ENCODE measurements at regions not wholly inside any gene's neighbourhood (a gene's known extent, or its start where the extent isn't known, plus 50 kb on each side); places are given as distances from the start of the nearest gene placed in this dataset.

- no peak for TF ChIP-seq ZNF138 (CRISPR knock-in tag; conservative IDR thresholded peaks at IDR 0.05)
- TF ChIP-seq, protein P1, sequence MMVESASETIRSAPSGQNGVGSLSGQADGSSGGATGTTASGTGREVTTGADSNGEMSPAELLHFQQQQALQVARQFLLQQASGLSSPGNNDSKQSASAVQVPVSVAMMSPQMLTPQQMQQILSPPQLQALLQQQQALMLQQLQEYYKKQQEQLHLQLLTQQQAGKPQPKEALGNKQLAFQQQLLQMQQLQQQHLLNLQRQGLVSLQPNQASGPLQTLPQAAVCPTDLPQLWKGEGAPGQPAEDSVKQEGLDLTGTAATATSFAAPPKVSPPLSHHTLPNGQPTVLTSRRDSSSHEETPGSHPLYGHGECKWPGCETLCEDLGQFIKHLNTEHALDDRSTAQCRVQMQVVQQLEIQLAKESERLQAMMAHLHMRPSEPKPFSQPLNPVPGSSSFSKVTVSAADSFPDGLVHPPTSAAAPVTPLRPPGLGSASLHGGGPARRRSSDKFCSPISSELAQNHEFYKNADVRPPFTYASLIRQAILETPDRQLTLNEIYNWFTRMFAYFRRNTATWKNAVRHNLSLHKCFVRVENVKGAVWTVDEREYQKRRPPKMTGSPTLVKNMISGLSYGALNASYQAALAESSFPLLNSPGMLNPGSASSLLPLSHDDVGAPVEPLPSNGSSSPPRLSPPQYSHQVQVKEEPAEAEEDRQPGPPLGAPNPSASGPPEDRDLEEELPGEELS (CRISPR knock-in tag; IDR thresholded peaks at IDR 0.05) = no peak
- TF ChIP-seq, protein P2, sequence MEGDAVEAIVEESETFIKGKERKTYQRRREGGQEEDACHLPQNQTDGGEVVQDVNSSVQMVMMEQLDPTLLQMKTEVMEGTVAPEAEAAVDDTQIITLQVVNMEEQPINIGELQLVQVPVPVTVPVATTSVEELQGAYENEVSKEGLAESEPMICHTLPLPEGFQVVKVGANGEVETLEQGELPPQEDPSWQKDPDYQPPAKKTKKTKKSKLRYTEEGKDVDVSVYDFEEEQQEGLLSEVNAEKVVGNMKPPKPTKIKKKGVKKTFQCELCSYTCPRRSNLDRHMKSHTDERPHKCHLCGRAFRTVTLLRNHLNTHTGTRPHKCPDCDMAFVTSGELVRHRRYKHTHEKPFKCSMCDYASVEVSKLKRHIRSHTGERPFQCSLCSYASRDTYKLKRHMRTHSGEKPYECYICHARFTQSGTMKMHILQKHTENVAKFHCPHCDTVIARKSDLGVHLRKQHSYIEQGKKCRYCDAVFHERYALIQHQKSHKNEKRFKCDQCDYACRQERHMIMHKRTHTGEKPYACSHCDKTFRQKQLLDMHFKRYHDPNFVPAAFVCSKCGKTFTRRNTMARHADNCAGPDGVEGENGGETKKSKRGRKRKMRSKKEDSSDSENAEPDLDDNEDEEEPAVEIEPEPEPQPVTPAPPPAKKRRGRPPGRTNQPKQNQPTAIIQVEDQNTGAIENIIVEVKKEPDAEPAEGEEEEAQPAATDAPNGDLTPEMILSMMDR (IDR thresholded peaks at IDR 0.05) = no peak
- no peak for TF ChIP-seq CREM (CRISPR knock-in tag; IDR thresholded peaks at IDR 0.05)
- TF ChIP-seq ZNF317 (CRISPR knock-in tag; IDR thresholded peaks at IDR 0.05; ENCODE audit: borderline replicate concordance, low read depth) = no peak
- TF ChIP-seq, protein P3, sequence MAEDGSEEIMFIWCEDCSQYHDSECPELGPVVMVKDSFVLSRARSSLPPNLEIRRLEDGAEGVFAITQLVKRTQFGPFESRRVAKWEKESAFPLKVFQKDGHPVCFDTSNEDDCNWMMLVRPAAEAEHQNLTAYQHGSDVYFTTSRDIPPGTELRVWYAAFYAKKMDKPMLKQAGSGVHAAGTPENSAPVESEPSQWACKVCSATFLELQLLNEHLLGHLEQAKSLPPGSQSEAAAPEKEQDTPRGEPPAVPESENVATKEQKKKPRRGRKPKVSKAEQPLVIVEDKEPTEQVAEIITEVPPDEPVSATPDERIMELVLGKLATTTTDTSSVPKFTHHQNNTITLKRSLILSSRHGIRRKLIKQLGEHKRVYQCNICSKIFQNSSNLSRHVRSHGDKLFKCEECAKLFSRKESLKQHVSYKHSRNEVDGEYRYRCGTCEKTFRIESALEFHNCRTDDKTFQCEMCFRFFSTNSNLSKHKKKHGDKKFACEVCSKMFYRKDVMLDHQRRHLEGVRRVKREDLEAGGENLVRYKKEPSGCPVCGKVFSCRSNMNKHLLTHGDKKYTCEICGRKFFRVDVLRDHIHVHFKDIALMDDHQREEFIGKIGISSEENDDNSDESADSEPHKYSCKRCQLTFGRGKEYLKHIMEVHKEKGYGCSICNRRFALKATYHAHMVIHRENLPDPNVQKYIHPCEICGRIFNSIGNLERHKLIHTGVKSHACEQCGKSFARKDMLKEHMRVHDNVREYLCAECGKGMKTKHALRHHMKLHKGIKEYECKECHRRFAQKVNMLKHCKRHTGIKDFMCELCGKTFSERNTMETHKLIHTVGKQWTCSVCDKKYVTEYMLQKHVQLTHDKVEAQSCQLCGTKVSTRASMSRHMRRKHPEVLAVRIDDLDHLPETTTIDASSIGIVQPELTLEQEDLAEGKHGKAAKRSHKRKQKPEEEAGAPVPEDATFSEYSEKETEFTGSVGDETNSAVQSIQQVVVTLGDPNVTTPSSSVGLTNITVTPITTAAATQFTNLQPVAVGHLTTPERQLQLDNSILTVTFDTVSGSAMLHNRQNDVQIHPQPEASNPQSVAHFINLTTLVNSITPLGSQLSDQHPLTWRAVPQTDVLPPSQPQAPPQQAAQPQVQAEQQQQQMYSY (CRISPR knock-in tag; IDR thresholded peaks at IDR 0.05) = no peak
- no peak for TF ChIP-seq USF2 (CRISPR knock-in tag; IDR thresholded peaks at IDR 0.05)
- TF ChIP-seq TP53 (CRISPR knock-in tag; IDR thresholded peaks at IDR 0.05) = no peak
- TF ChIP-seq ZNF512 (CRISPR knock-in tag; IDR thresholded peaks at IDR 0.05; ENCODE audit: borderline replicate concordance) = no peak
- no peak for TF ChIP-seq CBFB (CRISPR knock-in tag; IDR thresholded peaks at IDR 0.05; ENCODE audit: low read depth)
- TF ChIP-seq, protein P4, sequence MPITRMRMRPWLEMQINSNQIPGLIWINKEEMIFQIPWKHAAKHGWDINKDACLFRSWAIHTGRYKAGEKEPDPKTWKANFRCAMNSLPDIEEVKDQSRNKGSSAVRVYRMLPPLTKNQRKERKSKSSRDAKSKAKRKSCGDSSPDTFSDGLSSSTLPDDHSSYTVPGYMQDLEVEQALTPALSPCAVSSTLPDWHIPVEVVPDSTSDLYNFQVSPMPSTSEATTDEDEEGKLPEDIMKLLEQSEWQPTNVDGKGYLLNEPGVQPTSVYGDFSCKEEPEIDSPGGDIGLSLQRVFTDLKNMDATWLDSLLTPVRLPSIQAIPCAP (CRISPR knock-in tag; IDR thresholded peaks at IDR 0.05) = no peak
- no peak for TF ChIP-seq CREB1 (CRISPR knock-in tag; IDR thresholded peaks at IDR 0.05)
- TF ChIP-seq SP1 (CRISPR knock-in tag; conservative IDR thresholded peaks at IDR 0.05) = no peak
Observed at GRCh38 chr17:71503710-71504465, 616.9 kb upstream of the SOX9 start.
